IMR-90 (cell line): ENCODE measurements at regions not wholly inside any gene's neighbourhood (a gene's known extent, or its start where the extent isn't known, plus 50 kb on each side); places are given as distances from the start of the nearest gene placed in this dataset.

ENCODE experiments used
- ATAC-seq: fragments of 200-7000 bp; cut with Tn5 transposase; 2 replicates; pipeline ENCODE4 v1.9.1; 2020; ENCODE audit warnings: low read depth, mild to moderate bottlenecking, moderate library complexity
- BruUV-seq: library from RNA; stranded (reverse); fragments of 400-500 nt; replicated peaks from 2 replicates; lab custom pipeline; 2021; lab: Mats Ljungman, UMichigan
- CTCF ChIA-PET: fragments of 300-600 bp; formaldehyde crosslinking; extraction: SDS; loops from one replicate; lab custom pipeline; 2021; ENCODE audit warnings: antibody characterized with exemption; lab: Yijun Ruan, JAX
- POLR2A ChIA-PET: fragments of 300-600 bp; sonication (Branson Sonifier 250); formaldehyde crosslinking; loops from one replicate; lab custom pipeline; 2022; ENCODE audit warnings: antibody characterized with exemption; ENCODE audit not compliant: unreplicated experiment; lab: Charles Lee
- DNase-seq: peaks from one replicate; pipeline ENCODE4 v3.0.0; 2013
- H2AFZ ChIP-seq: replicated peaks from 2 replicates; pipeline ENCODE3; 2013; ENCODE audit warnings: low read length, mild to moderate bottlenecking; ENCODE audit not compliant: poor library complexity
- H2AK5ac ChIP-seq: 2 replicates; pipeline ENCODE4 v1.6.1; 2013; ENCODE audit warnings: low read depth, low read length, inconsistent platforms
- H2AK9ac ChIP-seq: replicated peaks from 2 replicates; pipeline ENCODE3; 2013; ENCODE audit warnings: mild to moderate bottlenecking, low read depth, low read length, moderate library complexity; ENCODE audit not compliant: poor library complexity
- H2BK120ac ChIP-seq: 2 replicates; pipeline ENCODE4 v1.6.1; 2013; ENCODE audit warnings: low read depth, low read length, inconsistent platforms
- H2BK15ac ChIP-seq: 3 replicates; pipeline ENCODE4 v1.6.1; 2013; ENCODE audit warnings: low read depth, low read length, inconsistent platforms
- H2BK20ac ChIP-seq: 2 replicates; pipeline ENCODE4 v1.6.1; 2013; ENCODE audit warnings: low read depth, mild to moderate bottlenecking, inconsistent platforms, low read length, moderate library complexity
- H2BK5ac ChIP-seq: 2 replicates; pipeline ENCODE4 v1.6.1; 2013; ENCODE audit warnings: mild to moderate bottlenecking, low read depth, low read length, inconsistent platforms; ENCODE audit not compliant: poor library complexity, severe bottlenecking
- H3K14ac ChIP-seq: replicated peaks from 2 replicates; pipeline ENCODE4 v1.6.1; 2013; ENCODE audit warnings: low read depth, low read length, inconsistent platforms
- H3K18ac ChIP-seq: 2 replicates; pipeline ENCODE4 v1.6.1; 2013; ENCODE audit warnings: low read depth, low read length, control low read depth
- H3K23ac ChIP-seq: 2 replicates; pipeline ENCODE4 v1.6.1; 2013; ENCODE audit warnings: low read depth, low read length, inconsistent platforms
- H3K27ac ChIP-seq: 2 replicates; pipeline ENCODE4 v1.5.1; 2013; ENCODE audit warnings: mild to moderate bottlenecking, control low read depth, low read length; ENCODE audit not compliant: insufficient read depth
- H3K27me3 ChIP-seq: 2 replicates; pipeline ENCODE4 v1.6.1; 2013; ENCODE audit warnings: low read length; ENCODE audit not compliant: control insufficient read depth, insufficient read depth
- H3K36me3 ChIP-seq: 2 replicates; pipeline ENCODE4 v1.6.1; 2013; ENCODE audit warnings: low read length, mixed read lengths; ENCODE audit not compliant: control insufficient read depth, insufficient read depth
- H3K4ac ChIP-seq: 2 replicates; pipeline ENCODE4 v1.6.1; 2013; ENCODE audit warnings: low read depth, low read length, inconsistent platforms
- H3K4me1 ChIP-seq: 2 replicates; pipeline ENCODE4 v1.6.1; 2013; ENCODE audit warnings: low read length, mixed read lengths; ENCODE audit not compliant: control insufficient read depth, insufficient read depth
- H3K4me2 ChIP-seq: 2 replicates; pipeline ENCODE4 v1.6.1; 2013; ENCODE audit warnings: low read depth, mild to moderate bottlenecking, control low read depth, low read length, moderate library complexity
- H3K4me3 ChIP-seq: 2 replicates; pipeline ENCODE4 v1.5.1; 2013; ENCODE audit warnings: low read depth, mild to moderate bottlenecking, control low read depth, low read length, moderate library complexity; ENCODE audit not compliant: insufficient read depth
- H3K56ac ChIP-seq: 2 replicates; pipeline ENCODE4 v1.6.1; 2013; ENCODE audit warnings: low read length, inconsistent platforms; ENCODE audit not compliant: insufficient read depth; ENCODE audit errors: extremely low read depth
- H3K79me1 ChIP-seq, 2 experiments: 2 replicates each; pipeline ENCODE4 v1.6.1; 2013; ENCODE audit warnings: low read length in 2 of 2, inconsistent platforms in 1 of 2, low read depth in 1 of 2
- H3K9ac ChIP-seq: 2 replicates; pipeline ENCODE4 v1.6.1; 2013; ENCODE audit warnings: low read depth, low read length, control low read depth
- H3K9me1 ChIP-seq: 2 replicates; pipeline ENCODE4 v1.6.1; 2013; ENCODE audit warnings: low read length, inconsistent platforms; ENCODE audit not compliant: insufficient read depth
- H3K9me3 ChIP-seq: 2 replicates; pipeline ENCODE4 v1.6.1; 2013; ENCODE audit warnings: low read length; ENCODE audit not compliant: control insufficient read depth, insufficient read depth
- H4K20me1 ChIP-seq: 2 replicates; pipeline ENCODE4 v1.6.1; 2013; ENCODE audit warnings: low read length, inconsistent platforms; ENCODE audit not compliant: insufficient read depth
- H4K5ac ChIP-seq: 2 replicates; pipeline ENCODE4 v1.6.1; 2013; ENCODE audit warnings: mild to moderate bottlenecking, low read depth, low read length, control low read depth
- H4K8ac ChIP-seq, 2 experiments: 2 replicates each; pipeline ENCODE4 v1.6.1; 2013; ENCODE audit warnings: low read depth in 2 of 2, low read length in 2 of 2, control low read depth in 1 of 2, inconsistent platforms in 1 of 2
- H4K91ac ChIP-seq: 2 replicates; pipeline ENCODE4 v1.6.1; 2013; ENCODE audit warnings: low read depth, low read length, inconsistent platforms; ENCODE audit not compliant: insufficient read depth
- BHLHE40 ChIP-seq: fragments of 150-350 bp; IDR thresholded peaks from 2 replicates; pipeline ENCODE4 v1.6.1; 2016; ENCODE audit warnings: mild to moderate bottlenecking, low read depth, low read length
- CHD1 ChIP-seq: IDR thresholded peaks from 2 replicates; pipeline ENCODE4 v1.6.1; 2012; ENCODE audit warnings: low read depth, low read length, improper control_type of control experiment
- FOS ChIP-seq: fragments of 150-350 bp; IDR thresholded peaks from 2 replicates; pipeline ENCODE4 v1.6.1; 2016; ENCODE audit warnings: low read depth, low read length
- MAFK ChIP-seq: IDR thresholded peaks from 2 replicates; pipeline ENCODE4 v1.6.1; 2012; ENCODE audit warnings: low read depth, low read length, improper control_type of control experiment
- NFE2L2 ChIP-seq: fragments of 150-350 bp; IDR thresholded peaks from 2 replicates; pipeline ENCODE4 v1.6.1; 2016; ENCODE audit warnings: low read depth, mild to moderate bottlenecking, low read length
- RAD21 ChIP-seq: IDR thresholded peaks from 2 replicates; pipeline ENCODE4 v1.6.1; 2012; ENCODE audit warnings: low read length, improper control_type of control experiment
- RFX5 ChIP-seq: IDR thresholded peaks from 2 replicates; pipeline ENCODE4 v1.8.0; 2012; ENCODE audit warnings: low read depth, mild to moderate bottlenecking, low read length, moderate library complexity
- dilution Hi-C: fragments of 300-500 bp; cut with HindIII; formaldehyde crosslinking; loops from one replicate; pipeline ENCODE4 v1.14.3; 2018; ENCODE audit warnings: low sequenced_read_pairs; ENCODE audit not compliant: unreplicated experiment
- in situ Hi-C: fragments of 300-500 bp; cut with MboI; formaldehyde crosslinking; loops from 3 replicates; pipeline ENCODE4 v1.14.3; 2019; ENCODE audit warnings: low sequenced_read_pairs, inconsistent platforms, mixed read lengths
- intact Hi-C: fragments of 100-400 bp; cut with micrococcal nuclease; formaldehyde crosslinking; loops from 2 replicates; pipeline ENCODE4 v1.10.0; 2022
- TF ChIP-seq, protein P1 (sequence below): conservative IDR thresholded peaks from 2 replicates; pipeline ENCODE4 v1.5.1; 2012; ENCODE audit warnings: mild to moderate bottlenecking, low read depth, low read length, improper control_type of control experiment
- TF ChIP-seq, protein P2 (sequence below): fragments of 150-350 bp; IDR thresholded peaks from 2 replicates; pipeline ENCODE4 v1.6.1; 2016; ENCODE audit warnings: low read depth, mild to moderate bottlenecking, low read length, moderate library complexity, borderline replicate concordance

DNA sequence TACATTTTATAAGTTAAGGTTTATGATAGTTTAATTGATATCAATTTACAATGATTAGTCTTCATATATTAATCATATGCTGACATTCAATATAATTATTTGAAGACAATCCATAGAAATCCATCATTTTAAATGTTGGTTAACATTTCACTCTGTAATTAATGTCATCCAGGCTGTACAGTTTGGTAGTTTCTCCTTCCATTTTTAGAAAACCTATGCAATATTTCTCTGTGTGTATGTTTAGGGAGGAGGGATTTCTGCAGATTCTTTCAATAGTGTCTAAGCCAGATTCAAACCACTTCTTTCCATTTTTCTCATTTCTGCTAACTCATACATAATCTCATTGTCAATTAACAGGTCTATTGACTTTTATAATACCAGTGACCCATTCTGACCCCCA lies 1159.0 kb upstream of the ATXN8OS start:
- Histone ChIP-seq H3K9me1 (no peaks in the 10 kb centered on the region), H2AFZ (no peak overlapping the region), H3K18ac (no peak overlapping the region), H2AK9ac (no peak overlapping the region), H3K23ac (no peak overlapping the region), H3K4me2 (no peak overlapping the region), H3K79me1 (no peaks in the 10 kb centered on the region), H3K27ac (no peak overlapping the region), H3K36me3 (no peaks in the 10 kb centered on the region), H3K9ac (no peak overlapping the region), H4K5ac (no peak overlapping the region), H4K8ac (no peak overlapping the region), H2BK20ac (no peak overlapping the region), H2AK5ac (no peak overlapping the region), H2BK5ac (no peak overlapping the region), H3K14ac (no peak overlapping the region), H4K20me1 (no peaks in the 10 kb centered on the region), H3K4me1 (no peaks in the 10 kb centered on the region), H2BK120ac (no peak overlapping the region), H3K56ac (no peak overlapping the region), H3K4ac (no peak overlapping the region), H2BK15ac (no peak overlapping the region), H4K91ac (no peak overlapping the region), H3K9me3 (peaks cover 4% of the 10 kb centered on the region; the same call in 1 of the 2 replicates), H3K27me3 (no peaks in the 10 kb centered on the region), H3K4me3 (no peak overlapping the region)
- in situ Hi-C loops: no loop called here
- BruUV-seq: no TSS peak
- intact Hi-C loops: no loop called here
- POLR2A ChIA-PET: no interaction called here
- ATAC-seq (no peak), DNase-seq (no peak)
- CTCF ChIA-PET: no interaction called here
- TF ChIP-seq, protein P1, sequence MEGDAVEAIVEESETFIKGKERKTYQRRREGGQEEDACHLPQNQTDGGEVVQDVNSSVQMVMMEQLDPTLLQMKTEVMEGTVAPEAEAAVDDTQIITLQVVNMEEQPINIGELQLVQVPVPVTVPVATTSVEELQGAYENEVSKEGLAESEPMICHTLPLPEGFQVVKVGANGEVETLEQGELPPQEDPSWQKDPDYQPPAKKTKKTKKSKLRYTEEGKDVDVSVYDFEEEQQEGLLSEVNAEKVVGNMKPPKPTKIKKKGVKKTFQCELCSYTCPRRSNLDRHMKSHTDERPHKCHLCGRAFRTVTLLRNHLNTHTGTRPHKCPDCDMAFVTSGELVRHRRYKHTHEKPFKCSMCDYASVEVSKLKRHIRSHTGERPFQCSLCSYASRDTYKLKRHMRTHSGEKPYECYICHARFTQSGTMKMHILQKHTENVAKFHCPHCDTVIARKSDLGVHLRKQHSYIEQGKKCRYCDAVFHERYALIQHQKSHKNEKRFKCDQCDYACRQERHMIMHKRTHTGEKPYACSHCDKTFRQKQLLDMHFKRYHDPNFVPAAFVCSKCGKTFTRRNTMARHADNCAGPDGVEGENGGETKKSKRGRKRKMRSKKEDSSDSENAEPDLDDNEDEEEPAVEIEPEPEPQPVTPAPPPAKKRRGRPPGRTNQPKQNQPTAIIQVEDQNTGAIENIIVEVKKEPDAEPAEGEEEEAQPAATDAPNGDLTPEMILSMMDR: no peak
- TF ChIP-seq MAFK: no peak
- no peak for TF ChIP-seq NFE2L2
- TF ChIP-seq CHD1: no peak
- TF ChIP-seq RAD21: no peak
- no peak for TF ChIP-seq BHLHE40
- no peak for TF ChIP-seq FOS
- TF ChIP-seq RFX5: no peak
- TF ChIP-seq, protein P2, sequence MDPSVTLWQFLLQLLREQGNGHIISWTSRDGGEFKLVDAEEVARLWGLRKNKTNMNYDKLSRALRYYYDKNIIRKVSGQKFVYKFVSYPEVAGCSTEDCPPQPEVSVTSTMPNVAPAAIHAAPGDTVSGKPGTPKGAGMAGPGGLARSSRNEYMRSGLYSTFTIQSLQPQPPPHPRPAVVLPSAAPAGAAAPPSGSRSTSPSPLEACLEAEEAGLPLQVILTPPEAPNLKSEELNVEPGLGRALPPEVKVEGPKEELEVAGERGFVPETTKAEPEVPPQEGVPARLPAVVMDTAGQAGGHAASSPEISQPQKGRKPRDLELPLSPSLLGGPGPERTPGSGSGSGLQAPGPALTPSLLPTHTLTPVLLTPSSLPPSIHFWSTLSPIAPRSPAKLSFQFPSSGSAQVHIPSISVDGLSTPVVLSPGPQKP: no peak
- dilution Hi-C loops: no loop called here
